GM06990 (cell line): ENCODE measurements at regions not wholly inside any gene's neighbourhood (a gene's known extent, or its start where the extent isn't known, plus 50 kb on each side); places are given as distances from the start of the nearest gene placed in this dataset.

ENCODE experiments used
- DNase-seq: peaks from one replicate; pipeline ENCODE4 v3.0.0-alpha.2; 2011; ENCODE audit not compliant: insufficient read length; ENCODE audit errors: extremely low read depth
- H3K27me3 ChIP-seq: replicated peaks from 2 replicates; pipeline ENCODE4 v1.6.0; 2011; ENCODE audit warnings: low read length; ENCODE audit not compliant: control insufficient read depth, insufficient read depth
- H3K36me3 ChIP-seq: 2 replicates; pipeline ENCODE4 v1.5.1; 2011; ENCODE audit warnings: low read length; ENCODE audit not compliant: control insufficient read depth, insufficient read depth
- H3K4me3 ChIP-seq: replicated peaks from 2 replicates; pipeline ENCODE4 v1.5.1; 2011; ENCODE audit warnings: low read depth, mild to moderate bottlenecking, control low read depth, low read length
- CTCF ChIP-seq: IDR thresholded peaks from 2 replicates; pipeline ENCODE4 v1.5.1; 2011; ENCODE audit warnings: low read length, control low read depth, mild to moderate bottlenecking, inconsistent platforms; ENCODE audit not compliant: insufficient read depth, poor library complexity, severe bottlenecking

DNA sequence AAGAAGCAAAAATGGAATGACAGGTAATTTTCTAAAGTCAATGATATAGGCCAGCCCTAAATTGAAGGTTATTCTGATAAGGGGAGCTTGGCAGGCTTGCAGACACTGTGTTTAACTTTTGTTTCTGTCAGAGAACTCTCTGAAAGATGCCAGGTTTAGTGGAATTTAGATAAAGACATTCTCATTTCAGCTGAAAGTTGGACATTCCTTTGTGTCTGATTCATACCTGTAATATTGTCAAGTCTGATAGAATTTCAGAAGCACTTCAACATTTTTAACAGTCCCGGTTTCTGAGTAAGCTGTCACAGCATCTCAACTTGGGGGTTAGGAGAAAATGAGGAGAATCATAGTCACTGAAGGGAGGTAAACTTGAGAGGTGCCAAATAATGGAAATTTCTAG, 84.0 kb downstream of the DIPK2A start:
- no peak for DNase-seq
- Histone ChIP-seq H3K4me3 (no peak overlapping the region), H3K36me3 (no peaks in the 10 kb centered on the region), H3K27me3 (no peaks in the 10 kb centered on the region)
- TF ChIP-seq CTCF, result no peak

DNA sequence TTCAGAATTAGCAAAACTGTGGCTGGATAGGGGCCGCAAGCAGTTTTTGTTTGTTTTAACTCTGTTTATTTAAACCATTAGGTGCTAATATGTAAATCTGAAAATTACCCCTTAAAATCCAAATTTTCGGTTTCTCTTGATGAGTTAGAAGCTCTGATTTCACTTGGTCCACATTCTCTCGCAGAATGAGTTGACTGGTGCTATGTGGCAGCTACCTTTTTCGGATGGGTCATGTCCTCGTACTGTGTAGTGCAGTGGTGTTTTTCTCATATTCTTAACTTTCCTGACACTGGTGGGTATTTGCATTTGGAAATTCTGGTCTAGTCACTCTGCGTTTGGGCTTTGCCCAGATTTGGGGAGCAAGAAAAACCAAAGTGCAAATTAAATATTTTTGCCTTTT, 87.1 kb downstream of the DIPK2A start:
- no peak for TF ChIP-seq CTCF
- Histone ChIP-seq H3K36me3 (no peaks in the 10 kb centered on the region), H3K27me3 (no peaks in the 10 kb centered on the region), H3K4me3 (no peak overlapping the region)
- DNase-seq, result no peak

DNA sequence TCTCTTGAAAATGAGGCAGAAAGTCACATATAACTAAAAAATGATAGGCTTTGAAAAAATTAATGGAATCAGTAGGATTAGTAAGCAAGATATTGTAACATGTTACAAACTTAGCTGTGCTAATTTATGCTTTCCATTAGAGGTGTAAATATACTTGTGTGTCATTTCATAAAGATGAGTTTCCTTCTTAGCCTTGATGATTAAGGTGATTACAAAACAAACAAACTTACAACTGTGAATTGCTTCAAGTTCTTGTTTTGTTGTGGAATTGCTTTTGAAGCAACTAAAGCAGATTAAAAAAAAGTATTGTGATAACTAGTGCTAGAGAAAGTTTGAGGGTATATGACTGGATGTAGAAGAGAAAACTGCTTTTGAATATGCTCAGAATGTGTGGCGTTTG, 87.9 kb downstream of the DIPK2A start:
- Histone ChIP-seq H3K36me3 (no peaks in the 10 kb centered on the region), H3K27me3 (no peaks in the 10 kb centered on the region), H3K4me3 (no peak overlapping the region)
- DNase-seq, result no peak
- TF ChIP-seq CTCF, result no peak

GRCh38 chr3:144060881-144061280, 89.3 kb downstream of the DIPK2A start:
- H3K36me3 ChIP-seq, result no peaks in the 10 kb centered on the region
- no peak overlapping the region for H3K4me3 ChIP-seq
- TF ChIP-seq CTCF, result no peak

DNA sequence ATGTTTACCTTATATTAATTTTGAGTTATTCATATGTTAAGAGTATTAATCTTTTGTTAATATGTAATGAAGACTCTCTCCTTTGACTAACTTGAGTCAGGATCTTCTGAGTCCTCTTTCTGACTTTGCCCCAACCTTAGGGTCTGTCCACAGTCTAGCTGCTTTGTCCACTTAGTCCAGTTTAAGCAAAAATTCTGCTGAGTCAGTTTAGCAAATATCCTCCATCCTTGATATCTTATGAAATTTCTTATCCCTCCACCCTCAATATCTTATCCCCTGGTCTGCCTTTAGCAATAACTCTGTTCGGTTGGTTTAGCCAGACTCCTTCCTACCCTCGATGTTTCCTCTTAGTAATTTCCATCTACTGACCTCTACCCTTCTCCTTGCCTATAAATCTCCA, 91.7 kb downstream of the DIPK2A start:
- Histone ChIP-seq H3K36me3 (no peaks in the 10 kb centered on the region), H3K4me3 (no peak overlapping the region), H3K27me3 (no peaks in the 10 kb centered on the region)
- no peak for TF ChIP-seq CTCF
- DNase-seq, result no peak

More at GRCh38 chr3:144060881-144061280, 89.3 kb downstream of the DIPK2A start:
- H3K27me3 ChIP-seq, result no peaks in the 10 kb centered on the region
- DNase-seq, result no peak

DNA sequence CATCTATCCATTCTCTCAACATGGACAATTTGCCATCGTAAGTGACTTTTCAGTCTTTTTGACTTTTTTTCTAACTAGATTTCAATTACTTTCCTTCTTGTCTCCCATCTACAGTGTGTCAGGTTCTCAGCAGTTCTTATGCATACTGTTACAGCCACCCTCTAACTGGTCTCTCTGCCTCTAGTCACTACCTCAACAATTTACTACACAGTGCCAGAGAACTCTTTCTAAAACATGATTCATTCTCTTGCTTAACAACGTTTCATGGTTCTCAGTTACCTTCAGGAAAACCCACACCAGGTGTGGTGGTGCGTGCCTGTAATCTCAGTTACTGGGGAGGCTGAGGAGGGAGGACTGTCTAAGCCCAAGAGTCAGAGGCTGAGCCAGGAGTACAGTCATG, 95.4 kb downstream of the DIPK2A start:
- no peak for DNase-seq
- no peaks in the 10 kb centered on the region for H3K27me3 ChIP-seq
- TF ChIP-seq CTCF, result no peak

More for the DNA sequence above, 95.4 kb downstream of the DIPK2A start:
- Histone ChIP-seq H3K36me3 (no peaks in the 10 kb centered on the region), H3K4me3 (no peak overlapping the region)
